Sigmoid colon (tissue), 4 donors: ENCODE measurements at regions not wholly inside any gene's neighbourhood (a gene's known extent, or its start where the extent isn't known, plus 50 kb on each side); places are given as distances from the start of the nearest gene placed in this dataset.

ENCODE experiments used
- CTCF ChIP-seq, 4 experiments: fragments of 450-650 bp in 3 of 4; fragments of 200-600 bp in 1 of 4; IDR thresholded peaks; one replicate each; pipeline ENCODE4 v1.5.1; 2016 to 2019; ENCODE audit warnings: antibody characterized with exemption in 4 of 4, mild to moderate bottlenecking in 3 of 4, moderate library complexity in 2 of 4
- EP300 ChIP-seq, 4 donors: sonication (generic); formaldehyde crosslinking; IDR thresholded peaks; one replicate each; pipeline ENCODE4 v1.6.1; 2017; ENCODE audit warnings: antibody characterized with exemption in 4 of 4
- POLR2A ChIP-seq, 2 donors: fragments of 450-650 bp; IDR thresholded peaks; one replicate each; pipeline ENCODE4 v1.6.1; 2016; ENCODE audit warnings: antibody characterized with exemption in 2 of 2, mild to moderate bottlenecking in 2 of 2, moderate library complexity in 2 of 2
- POLR2AphosphoS5 ChIP-seq, 4 donors: sonication (generic); formaldehyde crosslinking; IDR thresholded peaks; one replicate each; pipeline ENCODE4 v1.6.1; 2017; ENCODE audit warnings: antibody characterized with exemption in 4 of 4

- TF ChIP-seq POLR2A (IDR thresholded peaks at IDR 0.05) (no peak), CTCF (IDR thresholded peaks at IDR 0.05) (no peak), POLR2AphosphoS5 (IDR thresholded peaks at IDR 0.05) (no peak), EP300 (IDR thresholded peaks at IDR 0.05) (no peak)
Measured at GRCh38 chr3:96480881-96481280, 333.5 kb upstream of the EPHA6 start.
